H1 (cell line): ENCODE measurements at regions not wholly inside any gene's neighbourhood (a gene's known extent, or its start where the extent isn't known, plus 50 kb on each side); places are given as distances from the start of the nearest gene placed in this dataset.

Source experiments
- CTCF ChIA-PET: fragments of 300-600 bp; sonication (Branson Sonifier 250); formaldehyde crosslinking; loops from one replicate; lab custom pipeline; 2021; ENCODE audit not compliant: partially characterized antibody; lab: Charles Lee
- POLR2A ChIA-PET: fragments of 300-600 bp; sonication (Branson Sonifier 250); formaldehyde crosslinking; loops from one replicate; lab custom pipeline; 2021; ENCODE audit warnings: inconsistent platforms; ENCODE audit not compliant: partially characterized antibody; lab: Charles Lee
- DNase-seq, 2 experiments: peaks; one replicate each; pipeline versions ENCODE4 v3.0.0 to v3.0.0-alpha.2; 2010 to 2022; ENCODE audit warnings: low spot score in 2 of 2, low read depth in 1 of 2, mixed read lengths in 1 of 2
- FAIRE-seq: peaks from 2 replicates; lab custom pipeline; 2011; peaks lifted over from hg19 to GRCh38; lab: Jason Lieb, UNC
- H2AFZ ChIP-seq: 2 replicates; pipeline ENCODE4 v1.8.1; 2012; ENCODE audit warnings: low read length, inconsistent platforms
- H2AK5ac ChIP-seq: 2 replicates; pipeline ENCODE4 v1.6.1; 2013; ENCODE audit warnings: low read depth, low read length
- H2BK120ac ChIP-seq: replicated peaks from 2 replicates; pipeline ENCODE3; 2013; ENCODE audit warnings: low read depth, low read length, inconsistent platforms
- H2BK12ac ChIP-seq: 2 replicates; pipeline ENCODE4 v1.6.1; 2013; ENCODE audit warnings: low read depth, low read length
- H2BK15ac ChIP-seq: 2 replicates; pipeline ENCODE4 v1.6.1; 2013; ENCODE audit warnings: low read length
- H2BK20ac ChIP-seq: 2 replicates; pipeline ENCODE4 v1.6.1; 2013; ENCODE audit warnings: low read length
- H2BK5ac ChIP-seq: 2 replicates; pipeline ENCODE4 v1.6.1; 2013; ENCODE audit warnings: low read depth, low read length
- H3K14ac ChIP-seq: 2 replicates; pipeline ENCODE4 v1.6.1; 2013; ENCODE audit warnings: inconsistent platforms; ENCODE audit not compliant: insufficient read length
- H3K18ac ChIP-seq: 2 replicates; pipeline ENCODE4 v1.6.1; 2013; ENCODE audit warnings: low read length; ENCODE audit errors: extremely low read depth
- H3K23ac ChIP-seq: 2 replicates; pipeline ENCODE4 v1.6.1; 2013; ENCODE audit warnings: inconsistent platforms; ENCODE audit not compliant: insufficient read length
- H3K23me2 ChIP-seq: 2 replicates; pipeline ENCODE4 v1.6.1; 2013; ENCODE audit warnings: low read depth, low read length
- H3K27ac ChIP-seq: 2 replicates; pipeline ENCODE4 v1.6.1; 2011; ENCODE audit warnings: low read depth, low read length, inconsistent platforms
- H3K27me3 ChIP-seq, 4 experiments: replicated peaks in 1 of 4; 1 replicate in 1 of 4; 2 replicates in 3 of 4; pipeline versions ENCODE4 v1.6.1 to v1.8.1; 2011 to 2013; ENCODE audit warnings: low read length in 3 of 4, mild to moderate bottlenecking in 3 of 4, inconsistent platforms in 2 of 4, mixed read lengths in 2 of 4, moderate library complexity in 1 of 4; ENCODE audit not compliant: control insufficient read depth in 3 of 4, insufficient read depth in 3 of 4; ENCODE audit errors: extremely low read depth in 1 of 4
- H3K36me3 ChIP-seq, 4 experiments: 2 replicates each; pipeline versions ENCODE4 v1.6.1 to v1.8.1; 2011 to 2013; ENCODE audit warnings: mild to moderate bottlenecking in 4 of 4, low read length in 3 of 4, moderate library complexity in 2 of 4, control low read depth in 1 of 4, inconsistent platforms in 1 of 4; ENCODE audit not compliant: insufficient read depth in 4 of 4, control insufficient read depth in 2 of 4
- H3K4ac ChIP-seq: replicated peaks from 2 replicates; pipeline ENCODE3; 2013; ENCODE audit warnings: low read length, low read depth, mixed read lengths, inconsistent platforms; ENCODE audit not compliant: insufficient read length
- H3K4me1 ChIP-seq, 4 experiments: replicated peaks in 1 of 4; 1 replicate in 1 of 4; 2 replicates in 3 of 4; pipeline versions ENCODE4 v1.6.1 to v1.8.1; 2011 to 2013; ENCODE audit warnings: low read length in 3 of 4, inconsistent platforms in 2 of 4, mixed read lengths in 1 of 4; ENCODE audit not compliant: insufficient read depth in 4 of 4, control insufficient read depth in 3 of 4
- H3K4me2 ChIP-seq, 2 experiments: 2 replicates each; pipeline versions ENCODE4 v1.6.1 to v1.8.1; 2011 to 2013; ENCODE audit warnings: low read depth in 2 of 2, low read length in 2 of 2, control low read depth in 1 of 2, inconsistent platforms in 1 of 2, mild to moderate bottlenecking in 1 of 2; ENCODE audit not compliant: insufficient read depth in 1 of 2
- H3K4me3 ChIP-seq, 4 experiments: fragments of 200-600, 300-600 bp in 1 of 4; sonication (generic), shearing (Covaris generic), sonication (Bioruptor Twin) in 1 of 4; 2 replicates each; pipeline versions ENCODE4 v1.5.1 to v1.8.1; 2011 to 2016; ENCODE audit warnings: low read length in 4 of 4, low read depth in 3 of 4, control low read depth in 2 of 4, inconsistent platforms in 2 of 4, mild to moderate bottlenecking in 2 of 4, mixed read lengths in 1 of 4, moderate library complexity in 1 of 4; ENCODE audit not compliant: insufficient read depth in 2 of 4; ENCODE audit errors: extremely low read depth in 1 of 4
- H3K56ac ChIP-seq: replicated peaks from 2 replicates; pipeline ENCODE3; 2013; ENCODE audit warnings: low read depth, mild to moderate bottlenecking, mixed read lengths, low read length, inconsistent platforms; ENCODE audit not compliant: insufficient read length
- H3K79me1 ChIP-seq: 2 replicates; pipeline ENCODE4 v1.6.1; 2013; ENCODE audit warnings: low read depth, low read length, control low read depth
- H3K79me2 ChIP-seq, 2 experiments: 2 replicates each; pipeline versions ENCODE4 v1.6.1 to v1.8.1; 2012 to 2013; ENCODE audit warnings: low read length in 2 of 2, mild to moderate bottlenecking in 2 of 2, inconsistent platforms in 1 of 2; ENCODE audit not compliant: insufficient read depth in 2 of 2, control insufficient read depth in 1 of 2
- H3K9ac ChIP-seq, 4 experiments: replicated peaks in 1 of 4; 1 replicate in 1 of 4; 2 replicates in 3 of 4; pipeline versions ENCODE4 v1.6.1 to v1.8.1; 2011 to 2013; ENCODE audit warnings: low read depth in 3 of 4, low read length in 3 of 4, control low read depth in 2 of 4, mild to moderate bottlenecking in 2 of 4, moderate library complexity in 2 of 4, inconsistent platforms in 1 of 4; ENCODE audit errors: extremely low read depth in 1 of 4
- H3K9me3 ChIP-seq, 2 experiments: 2 replicates each; pipeline versions ENCODE4 v1.6.1 to v1.8.1; 2012 to 2013; ENCODE audit warnings: mild to moderate bottlenecking in 2 of 2, moderate library complexity in 2 of 2, control low read depth in 1 of 2, inconsistent platforms in 1 of 2, low read depth in 1 of 2, low read length in 1 of 2, mixed read lengths in 1 of 2; ENCODE audit not compliant: insufficient read depth in 2 of 2
- H4K20me1 ChIP-seq, 2 experiments: replicated peaks in 1 of 2; 2 replicates each; pipeline versions ENCODE3 to v1.8.1; 2011 to 2013; ENCODE audit warnings: inconsistent platforms in 2 of 2, low read length in 2 of 2, mild to moderate bottlenecking in 1 of 2; ENCODE audit not compliant: insufficient read depth in 2 of 2, control insufficient read depth in 1 of 2
- H4K5ac ChIP-seq: 2 replicates; pipeline ENCODE4 v1.6.1; 2013; ENCODE audit warnings: low read length, low read depth, mixed read lengths, inconsistent platforms; ENCODE audit not compliant: insufficient read length
- H4K8ac ChIP-seq: 2 replicates; pipeline ENCODE4 v1.8.0; 2013; ENCODE audit warnings: mild to moderate bottlenecking, moderate library complexity, low read length, inconsistent platforms; ENCODE audit not compliant: insufficient read depth; ENCODE audit errors: extremely low read depth
- H4K91ac ChIP-seq: replicated peaks from 2 replicates; pipeline ENCODE3; 2013; ENCODE audit warnings: low read length, mixed read lengths, inconsistent platforms; ENCODE audit not compliant: insufficient read length
- CTBP2 ChIP-seq: IDR thresholded peaks from 2 replicates; pipeline ENCODE4 v1.7.0; 2011; ENCODE audit warnings: borderline replicate concordance, mild to moderate bottlenecking, moderate library complexity, mixed read lengths, low read length; ENCODE audit not compliant: insufficient read depth, insufficient read length
- HDAC2 ChIP-seq, 2 experiments: fragments of 300-600 bp in 1 of 2; sonication (generic) in 1 of 2; IDR thresholded peaks; 2 replicates each; pipeline ENCODE4 v1.6.1; 2011 to 2012; ENCODE audit warnings: low read depth in 2 of 2, low read length in 2 of 2, mild to moderate bottlenecking in 2 of 2, moderate library complexity in 2 of 2, borderline replicate concordance in 1 of 2, inconsistent platforms in 1 of 2
- HDAC6 ChIP-seq: IDR thresholded peaks from one replicate; pipeline ENCODE4 v1.7.1; 2012; ENCODE audit warnings: low read depth, mild to moderate bottlenecking, inconsistent platforms, low read length, moderate library complexity
- JUN ChIP-seq: IDR thresholded peaks from 2 replicates; pipeline ENCODE4 v1.6.1; 2011; ENCODE audit warnings: low read depth, mild to moderate bottlenecking, improper control_type of control experiment, low read length
- KDM5A ChIP-seq: fragments of 200-600 bp; IDR thresholded peaks from 2 replicates; pipeline ENCODE4 v1.7.1; 2012; ENCODE audit warnings: mild to moderate bottlenecking, low read length, inconsistent platforms, mixed read lengths
- MAFK ChIP-seq: IDR thresholded peaks from 2 replicates; pipeline ENCODE4 v1.6.1; 2012; ENCODE audit warnings: low read depth, mild to moderate bottlenecking, improper control_type of control experiment, low read length
- POU5F1 ChIP-seq: IDR thresholded peaks from 2 replicates; pipeline ENCODE4 v1.6.1; 2011; ENCODE audit warnings: low read depth, mild to moderate bottlenecking, low read length, moderate library complexity
- SAP30 ChIP-seq: fragments of 300-600 bp; sonication (generic); IDR thresholded peaks from 2 replicates; pipeline ENCODE4 v1.7.1; 2012; ENCODE audit warnings: low read length, moderate library complexity, mild to moderate bottlenecking, inconsistent platforms; ENCODE audit not compliant: insufficient read depth, insufficient replicate concordance
- SIRT6 ChIP-seq: IDR thresholded peaks from one replicate; pipeline ENCODE4 v1.7.1; 2012; ENCODE audit warnings: low read length, inconsistent platforms
- SRF ChIP-seq: IDR thresholded peaks from 2 replicates; pipeline ENCODE4 v1.6.1; 2011; ENCODE audit warnings: mild to moderate bottlenecking, low read depth, low read length, moderate library complexity
- ZNF274 ChIP-seq: IDR thresholded peaks from 2 replicates; pipeline ENCODE4 v1.7.0; 2012; ENCODE audit warnings: low read length, borderline replicate concordance; ENCODE audit errors: extremely low read depth
- WGBS, 2 experiments: shearing (Covaris generic) in 1 of 2; methylation state at CpG; one replicate each; pipeline versions ENCODE4 v1.1.6 to v1.1.7; 2013 to 2015; ENCODE audit warnings: low lambda C conversion rate in 2 of 2, mixed read lengths in 2 of 2, inconsistent platforms in 1 of 2, low coverage in 1 of 2, missing lambda C conversion rate in 1 of 2; ENCODE audit not compliant: insufficient replicate concordance in 2 of 2, insufficient coverage in 1 of 2, insufficient read length in 1 of 2; ENCODE audit errors: extremely low coverage in 1 of 2, missing lambda C conversion rate in 1 of 2; 5-methylcytosine and 5-hydroxymethylcytosine counted together
- TF ChIP-seq, protein P1 (sequence below): IDR thresholded peaks from 2 replicates; pipeline ENCODE4 v1.6.1; 2011; ENCODE audit warnings: low read length, improper control_type of control experiment

DNA sequence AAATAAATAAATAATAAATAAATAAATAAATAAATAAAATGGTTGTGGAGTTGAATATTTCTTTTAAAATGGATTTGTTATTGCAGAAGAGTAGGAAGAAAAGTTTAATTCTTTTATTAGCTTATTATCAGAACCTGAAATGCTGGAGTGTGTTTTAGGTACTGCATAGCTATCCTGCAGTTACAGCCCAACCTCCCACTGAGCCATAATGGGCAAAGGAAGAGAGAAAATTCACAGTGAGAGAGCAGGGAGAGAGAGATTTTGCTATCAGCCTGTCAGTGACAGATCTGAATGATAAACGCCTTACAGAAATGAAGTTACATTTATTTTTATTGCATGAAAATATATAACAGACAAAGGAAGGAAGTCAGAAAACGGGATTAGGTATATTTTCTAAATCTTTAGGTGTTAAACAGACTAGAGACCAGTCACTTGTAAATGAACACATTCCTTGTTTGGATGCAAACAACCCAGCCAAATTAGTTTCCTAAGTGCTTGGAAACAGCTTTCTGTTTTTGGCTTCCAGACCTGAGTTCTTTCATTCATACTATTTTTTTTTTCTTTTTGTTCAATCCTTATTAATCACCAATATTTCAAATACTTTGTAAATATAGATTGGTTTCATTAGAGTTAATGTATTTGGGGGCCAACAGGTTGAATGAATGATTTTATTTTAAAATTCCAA, 425.3 kb downstream of the USP25 start:
- DNase-seq (no peak), FAIRE-seq (no peak)
- Histone ChIP-seq H3K9ac (no peak overlapping the region), H3K18ac (no peak overlapping the region), H4K20me1 (no peaks in the 10 kb centered on the region), H2BK120ac (no peak overlapping the region), H3K79me2 (no peaks in the 10 kb centered on the region), H3K4ac (no peak overlapping the region), H4K5ac (no peak overlapping the region), H3K14ac (no peak overlapping the region), H3K23me2 (no peaks in the 10 kb centered on the region), H3K9me3 (no peaks in the 10 kb centered on the region), H3K56ac (no peak overlapping the region), H2AK5ac (no peak overlapping the region), H2AFZ (no peak overlapping the region), H3K4me1 (peaks cover 0 to 2% (median 0%) of the 10 kb centered on the region in 4 experiments; a peak in 2 of 7 replicates), H3K79me1 (no peaks in the 10 kb centered on the region), H3K23ac (no peak overlapping the region), H3K4me2 (0 out of 4 replicates have a peak overlapping the region, but pooled peaks of 1 of the 2 experiments have one; percentile 25), H3K27ac (no peak overlapping the region), H3K27me3 (no peaks in the 10 kb centered on the region), H3K36me3 (no peaks in the 10 kb centered on the region), H4K91ac (no peak overlapping the region), H2BK5ac (no peak overlapping the region), H3K4me3 (no peak overlapping the region), H2BK20ac (no peak overlapping the region), H2BK15ac (no peak overlapping the region), H4K8ac (no peak overlapping the region), H2BK12ac (no peak overlapping the region)
- ChIA-PET CTCF (interaction anchor here (0.9 to 1.7 kb wide), 2 partner anchors 10 to 454 kb away, joined by 3 to 5 read pairs; no protein-coding TSS in a partner anchor), POLR2A (interaction anchor here (0.6 kb wide), 1 partner anchor 1774 kb away, joined by 3 read pairs; no protein-coding TSS in a partner anchor)
- WGBS, 2 experiments: 22% methylated on average over 2 of the region's 2 CpGs; no CpG with 5 or more reads in 1 of the 2 experiments
- TF ChIP-seq KDM5A (no peak), SIRT6 (no peak), HDAC6 (no peak), CTBP2 (no peak), MAFK (no peak), HDAC2 (IDR thresholded peaks at IDR 0.05; ENCODE audit: borderline replicate concordance in 1 of 2, low read depth in 2 of 2, low read length in 2 of 2) (no peak), POU5F1 (no peak), SRF (no peak), JUN (no peak), ZNF274 (no peak), SAP30 (no peak)
- TF ChIP-seq, protein P1, sequence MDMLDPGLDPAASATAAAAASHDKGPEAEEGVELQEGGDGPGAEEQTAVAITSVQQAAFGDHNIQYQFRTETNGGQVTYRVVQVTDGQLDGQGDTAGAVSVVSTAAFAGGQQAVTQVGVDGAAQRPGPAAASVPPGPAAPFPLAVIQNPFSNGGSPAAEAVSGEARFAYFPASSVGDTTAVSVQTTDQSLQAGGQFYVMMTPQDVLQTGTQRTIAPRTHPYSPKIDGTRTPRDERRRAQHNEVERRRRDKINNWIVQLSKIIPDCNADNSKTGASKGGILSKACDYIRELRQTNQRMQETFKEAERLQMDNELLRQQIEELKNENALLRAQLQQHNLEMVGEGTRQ: no peak
